ENCODE measurements at regions not wholly inside any gene's neighbourhood (a gene's known extent, or its start where the extent isn't known, plus 50 kb on each side); places are given as distances from the start of the nearest gene placed in this dataset.
"Not testable (repeated sequence)": the region's sequence is repeated elsewhere in the genome, so short reads cannot be mapped to it uniquely, and the experiment has no call there.

GRCh38 chr7:121499624-121500023 lies 103.5 kb upstream of the FAM3C start:
- no peak for TF ChIP-seq EZH2 (IDR thresholded peaks at IDR 0.05; ENCODE audit: borderline replicate concordance, low read depth, low read length, severe bottlenecking)
- intact Hi-C loops (cut with micrococcal nuclease): loop anchor here (5.0 kb wide), 1 partner anchor 52 kb away; no protein-coding TSS in a partner anchor

GRCh38 chr7:121498816-121499215 lies 102.7 kb upstream of the FAM3C start:
- no peaks in the 10 kb centered on the region for H3K36me3 ChIP-seq (ENCODE audit: control insufficient read depth in 2 of 2, extremely low read depth in 1 of 2, insufficient read depth in 2 of 2, low read length in 2 of 2)
- no peaks in the 10 kb centered on the region for H4K20me1 ChIP-seq (replicated peaks; ENCODE audit: control insufficient read depth, extremely low read depth, insufficient read depth, low read length)
- FAIRE-seq (no peak), DNase-seq (ENCODE audit: low read depth, low spot score) (no peak)
- TF ChIP-seq POLR2AphosphoS5 (IDR thresholded peaks at IDR 0.05; ENCODE audit: insufficient read depth, low read depth, low read length) (no peak), JUN (IDR thresholded peaks at IDR 0.05; ENCODE audit: borderline replicate concordance, insufficient read depth, insufficient read length, low read depth) (no peak), POLR2A (IDR thresholded peaks at IDR 0.05; ENCODE audit: low read depth, low read length) (no peak), FOS (IDR thresholded peaks at IDR 0.05; ENCODE audit: borderline replicate concordance, insufficient read depth, low read length) (no peak), GATA2 (IDR thresholded peaks at IDR 0.05; ENCODE audit: insufficient read depth, insufficient read length, low read depth, low read length) (no peak), CTCF (IDR thresholded peaks at IDR 0.05; ENCODE audit: extremely low read depth in 1 of 2, insufficient read depth in 1 of 2, low read depth in 1 of 2, low read length in 2 of 2) (no peak), EZH2 (IDR thresholded peaks at IDR 0.05; ENCODE audit: borderline replicate concordance, low read depth, low read length, severe bottlenecking) (no peak), MYC (IDR thresholded peaks at IDR 0.05; ENCODE audit: low read depth, low read length) (no peak)
- TF ChIP-seq, protein P1, sequence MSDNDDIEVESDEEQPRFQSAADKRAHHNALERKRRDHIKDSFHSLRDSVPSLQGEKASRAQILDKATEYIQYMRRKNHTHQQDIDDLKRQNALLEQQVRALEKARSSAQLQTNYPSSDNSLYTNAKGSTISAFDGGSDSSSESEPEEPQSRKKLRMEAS (IDR thresholded peaks at IDR 0.05; ENCODE audit: insufficient read depth, insufficient read length): no peak
- no TSS peak for BruUV-seq (replicated peaks)
- ChIA-PET CTCF (no interaction called here), POLR2A (no interaction called here)
- no peak overlapping the region for H3K9ac ChIP-seq (replicated peaks; ENCODE audit: extremely low read depth, insufficient read depth, low read length)
- no peaks in the 10 kb centered on the region for H3K27me3 ChIP-seq (ENCODE audit: control insufficient read depth in 2 of 2, insufficient read depth in 2 of 2, low read length in 2 of 2)
- no peaks in the 10 kb centered on the region for H3K4me1 ChIP-seq (ENCODE audit: control insufficient read depth, extremely low read depth, insufficient read depth, low read length)
- H3K4me3 ChIP-seq (replicated peaks in 1 of 3; ENCODE audit: insufficient read depth in 1 of 3, low read depth in 1 of 3, low read length in 3 of 3): no peak overlapping the region
- H3K27ac ChIP-seq (ENCODE audit: insufficient read depth, low read depth, low read length): no peak overlapping the region
- no peak overlapping the region for H2AFZ ChIP-seq (ENCODE audit: low read depth, low read length)
- dilution Hi-C loops (cut with MboI; ENCODE audit: extremely low pct_ligation_motif_present, low sequenced_read_pairs): no loop called here
- intact Hi-C loops (cut with micrococcal nuclease): no loop called here
- H3K4me2 ChIP-seq (ENCODE audit: insufficient read depth, low read length): no peak overlapping the region
- no peaks in the 10 kb centered on the region for H3K79me2 ChIP-seq (ENCODE audit: control insufficient read depth, insufficient read depth, low read length)
- no peaks in the 10 kb centered on the region for H3K9me3 ChIP-seq (replicated peaks; ENCODE audit: control insufficient read depth, insufficient read depth, low read length)
- no peaks in the 10 kb centered on the region for H3K9me1 ChIP-seq (replicated peaks; ENCODE audit: control insufficient read depth, extremely low read depth, insufficient read depth, low read length)

More at GRCh38 chr7:121499624-121500023, 103.5 kb upstream of the FAM3C start:
- Histone ChIP-seq H4K20me1 (replicated peaks; ENCODE audit: control insufficient read depth, extremely low read depth, insufficient read depth, low read length) (no peaks in the 10 kb centered on the region), H3K27ac (ENCODE audit: insufficient read depth, low read depth, low read length) (no peak overlapping the region), H3K27me3 (ENCODE audit: control insufficient read depth in 2 of 2, insufficient read depth in 2 of 2, low read length in 2 of 2) (no peaks in the 10 kb centered on the region), H3K79me2 (ENCODE audit: control insufficient read depth, insufficient read depth, low read length) (no peaks in the 10 kb centered on the region), H3K4me1 (ENCODE audit: control insufficient read depth, extremely low read depth, insufficient read depth, low read length) (peaks cover 5% of the 10 kb centered on the region), H3K36me3 (ENCODE audit: control insufficient read depth in 2 of 2, extremely low read depth in 1 of 2, insufficient read depth in 2 of 2, low read length in 2 of 2) (no peaks in the 10 kb centered on the region), H3K9me3 (replicated peaks; ENCODE audit: control insufficient read depth, insufficient read depth, low read length) (no peaks in the 10 kb centered on the region), H3K9me1 (replicated peaks; ENCODE audit: control insufficient read depth, extremely low read depth, insufficient read depth, low read length) (no peaks in the 10 kb centered on the region), H3K4me3 (replicated peaks in 1 of 3; ENCODE audit: insufficient read depth in 1 of 3, low read depth in 1 of 3, low read length in 3 of 3) (no peak overlapping the region), H3K9ac (replicated peaks; ENCODE audit: extremely low read depth, insufficient read depth, low read length) (no peak overlapping the region), H2AFZ (ENCODE audit: low read depth, low read length) (no peak overlapping the region), H3K4me2 (ENCODE audit: insufficient read depth, low read length) (no peak overlapping the region)
- no TSS peak for BruUV-seq (replicated peaks)
- no peak for FAIRE-seq
- no peak for DNase-seq (ENCODE audit: low read depth, low spot score)
- dilution Hi-C loops (cut with MboI; ENCODE audit: extremely low pct_ligation_motif_present, low sequenced_read_pairs): no loop called here
- ChIA-PET POLR2A (no interaction called here), CTCF (no interaction called here)

DNA sequence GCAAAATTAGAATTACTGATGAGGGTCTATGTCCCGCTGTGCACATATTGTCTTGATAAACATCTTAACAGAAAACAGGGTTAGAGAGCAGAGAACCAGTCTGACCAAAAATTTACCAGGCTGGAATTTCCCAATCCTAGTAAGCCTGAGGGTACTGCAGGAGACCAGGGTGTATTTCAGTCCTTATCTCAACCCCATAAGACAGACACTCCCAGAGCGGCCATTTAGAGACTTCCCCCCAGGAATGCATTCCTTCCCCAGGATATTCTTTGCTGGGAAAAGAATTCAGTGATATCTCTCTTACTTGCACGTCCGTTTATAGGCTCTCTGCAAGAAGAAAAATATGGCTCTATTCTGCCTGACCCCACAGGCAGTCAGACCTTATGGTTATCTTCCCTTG lies 101.4 kb upstream of the FAM3C start:
- DNase-seq (ENCODE audit: low read depth, low spot score); dilution Hi-C loops (cut with MboI; ENCODE audit: extremely low pct_ligation_motif_present, low sequenced_read_pairs); H3K79me2 ChIP-seq (ENCODE audit: control insufficient read depth, insufficient read depth, low read length); H3K27me3 ChIP-seq (ENCODE audit: control insufficient read depth in 2 of 2, insufficient read depth in 2 of 2, low read length in 2 of 2); H2AFZ ChIP-seq (ENCODE audit: low read depth, low read length); H3K9me1 ChIP-seq (replicated peaks; ENCODE audit: control insufficient read depth, extremely low read depth, insufficient read depth, low read length); H3K9me3 ChIP-seq (replicated peaks; ENCODE audit: control insufficient read depth, insufficient read depth, low read length); H3K27ac ChIP-seq (ENCODE audit: insufficient read depth, low read depth, low read length); H3K36me3 ChIP-seq (ENCODE audit: control insufficient read depth in 2 of 2, extremely low read depth in 1 of 2, insufficient read depth in 2 of 2, low read length in 2 of 2); H4K20me1 ChIP-seq (replicated peaks; ENCODE audit: control insufficient read depth, extremely low read depth, insufficient read depth, low read length); BruUV-seq (replicated peaks); H3K4me1 ChIP-seq (ENCODE audit: control insufficient read depth, extremely low read depth, insufficient read depth, low read length); FAIRE-seq; intact Hi-C loops (cut with micrococcal nuclease); H3K4me2 ChIP-seq (ENCODE audit: insufficient read depth, low read length); H3K9ac ChIP-seq (replicated peaks; ENCODE audit: extremely low read depth, insufficient read depth, low read length); H3K4me3 ChIP-seq (replicated peaks in 1 of 3; ENCODE audit: insufficient read depth in 1 of 3, low read depth in 1 of 3, low read length in 3 of 3); CTCF ChIA-PET: not testable (repeated sequence)
- POLR2A ChIA-PET: interaction anchor here (0.7 kb wide), 1 partner anchor 35 kb away, joined by 3 read pairs; no protein-coding TSS in a partner anchor
